Right lung (tissue), 2 donors: ENCODE measurements at regions not wholly inside any gene's neighbourhood (a gene's known extent, or its start where the extent isn't known, plus 50 kb on each side); places are given as distances from the start of the nearest gene placed in this dataset.
"Not testable (repeated sequence)": the region's sequence is repeated elsewhere in the genome, so short reads cannot be mapped to it uniquely, and the experiment has no call there.

Experiments
- DNase-seq, 2 donors: peaks; one replicate each; pipeline ENCODE4 v3.0.0-alpha.2; 2013

GRCh38 chr5:164498438-164498837, 993.0 kb downstream of the MAT2B start:
- no peak for DNase-seq

GRCh38 chr5:164500856-164501255, 995.4 kb downstream of the MAT2B start:
- no peak for DNase-seq

- no peak for DNase-seq
These were observed 995.9 kb downstream of the MAT2B start for GRCh38 chr5:164501344-164501743.

GRCh38 chr5:164504141-164504772, 998.8 kb downstream of the MAT2B start:
- peak; percentile 51 to 63 for DNase-seq

GRCh38 chr5:164505791-164506190, 1000.4 kb downstream of the MAT2B start:
- DNase-seq = no peak

- no peak for DNase-seq
These were observed 1012.8 kb downstream of the MAT2B start for GRCh38 chr5:164518067-164518740.

- DNase-seq = no peak
These were observed 1013.3 kb downstream of the MAT2B start for GRCh38 chr5:164518741-164519080.

GRCh38 chr5:164532235-164532900, 1026.9 kb downstream of the MAT2B start:
- peak in 1 of 2 donors; percentile 9 for DNase-seq

GRCh38 chr5:164533426-164533825, 1028.0 kb downstream of the MAT2B start:
- DNase-seq = not testable (repeated sequence)

- no peak for DNase-seq
These were observed 1034.8 kb downstream of the MAT2B start for GRCh38 chr5:164540174-164540573.

GRCh38 chr5:164545507-164545906, 1040.1 kb downstream of the MAT2B start:
- no peak for DNase-seq

- DNase-seq = no peak
These were observed 1048.4 kb downstream of the MAT2B start for GRCh38 chr5:164553851-164554250.

- DNase-seq = no peak
These were observed 1050.4 kb downstream of the MAT2B start for GRCh38 chr5:164555809-164556208.

GRCh38 chr5:164560216-164560615, 1054.8 kb downstream of the MAT2B start:
- no peak for DNase-seq

- no peak for DNase-seq
These were observed 1056.8 kb downstream of the MAT2B start for GRCh38 chr5:164561933-164562872.

GRCh38 chr5:164563370-164563769, 1058.0 kb downstream of the MAT2B start:
- no peak for DNase-seq

GRCh38 chr5:164573397-164573796, 1068.0 kb downstream of the MAT2B start:
- no peak for DNase-seq

- no peak for DNase-seq
These were observed 1071.8 kb downstream of the MAT2B start for GRCh38 chr5:164577201-164577600.

GRCh38 chr5:164577742-164578141, 1072.3 kb downstream of the MAT2B start:
- DNase-seq = no peak

GRCh38 chr5:164578401-164578800, 1073.0 kb downstream of the MAT2B start:
- DNase-seq = no peak

GRCh38 chr5:164578911-164579310, 1073.5 kb downstream of the MAT2B start:
- no peak for DNase-seq

GRCh38 chr5:164580155-164580554, 1074.7 kb downstream of the MAT2B start:
- DNase-seq = no peak
